Spleen (tissue), 7 donors: ENCODE measurements at regions not wholly inside any gene's neighbourhood (a gene's known extent, or its start where the extent isn't known, plus 50 kb on each side); places are given as distances from the start of the nearest gene placed in this dataset.

ENCODE experiments used
- CTCF ChIP-seq, 11 experiments: fragments of 200-600 bp in 7 of 11; fragments of 450-650 bp in 4 of 11; sonication (generic) in 4 of 11; IDR thresholded peaks in 8 of 11; conservative IDR thresholded peaks in 3 of 11; 1 replicate in 7 of 11; 2 replicates in 4 of 11; pipeline versions ENCODE4 v1.4.0 to v1.8.0; 2016 to 2021; ENCODE audit warnings: antibody characterized with exemption in 11 of 11, inconsistent platforms in 4 of 11, mild to moderate bottlenecking in 1 of 11
- POLR2A ChIP-seq, 3 donors: fragments of 450-650 bp; IDR thresholded peaks; one replicate each; pipeline ENCODE4 v1.5.1; 2017; ENCODE audit warnings: antibody characterized with exemption in 3 of 3, mild to moderate bottlenecking in 1 of 3
- POLR2AphosphoS5 ChIP-seq, 3 donors: sonication (generic); formaldehyde crosslinking; IDR thresholded peaks; one replicate each; pipeline ENCODE4 v1.5.1; 2017; ENCODE audit warnings: antibody characterized with exemption in 3 of 3
- donor health status: DM: no; HTN: no; CAD: no; lungs with moderate emphysema.
- donor health status: DM: no; HTN: no; CAD: no.
- donor health status: DM: no; HTN: no; CAD: no.

DNA sequence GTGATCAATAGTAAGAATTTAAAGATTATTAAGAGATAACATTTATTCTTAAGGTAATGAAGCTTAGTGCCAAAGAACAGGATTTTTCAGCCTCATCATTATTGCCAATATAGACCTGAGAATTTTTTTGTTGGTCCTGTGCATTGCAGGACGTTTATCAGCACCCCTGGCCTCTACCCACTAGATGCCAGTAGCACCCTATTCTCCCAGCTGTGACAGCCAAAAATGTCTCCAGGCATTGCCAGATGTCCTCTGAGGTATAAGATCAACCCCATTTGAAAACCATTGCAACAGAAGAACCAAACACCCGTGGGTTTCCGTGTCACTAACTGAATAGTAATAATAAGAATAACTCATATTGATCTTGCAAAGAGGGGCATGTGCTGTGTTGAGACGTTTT lies 700.0 kb upstream of the SOX11 start:
- no peak for TF ChIP-seq POLR2A (IDR thresholded peaks at IDR 0.05)
- no peak for TF ChIP-seq CTCF (IDR thresholded peaks at IDR 0.05 in 8 of 11, conservative IDR thresholded peaks at IDR 0.05 in 3 of 11)
- TF ChIP-seq POLR2AphosphoS5 (IDR thresholded peaks at IDR 0.05), result no peak
